Aorta (tissue), 5 donors: ENCODE measurements at regions not wholly inside any gene's neighbourhood (a gene's known extent, or its start where the extent isn't known, plus 50 kb on each side); places are given as distances from the start of the nearest gene placed in this dataset.

Source experiments
- ATAC-seq: fragments of 200-7000 bp; cut with Tn5 transposase; one replicate; pipeline ENCODE4 v1.9.1; 2022; ENCODE audit warnings: moderate library complexity; ENCODE audit not compliant: low FRiP score
- DNase-seq, 2 donors: peaks; one replicate each; pipeline ENCODE4 v3.0.0-alpha.2; 2020
- H3K27ac ChIP-seq, 2 donors: one replicate each; pipeline ENCODE4 v1.5.1; 2013; ENCODE audit warnings: low read length in 2 of 2, mild to moderate bottlenecking in 2 of 2, moderate library complexity in 2 of 2, control low read depth in 1 of 2, inconsistent platforms in 1 of 2, low read depth in 1 of 2
- H3K27me3 ChIP-seq, 2 donors: one replicate each; pipeline ENCODE4 v1.6.1; 2013; ENCODE audit warnings: control low read depth in 1 of 2, low read length in 1 of 2, mild to moderate bottlenecking in 1 of 2, moderate library complexity in 1 of 2; ENCODE audit not compliant: insufficient read depth in 2 of 2, control insufficient read depth in 1 of 2
- H3K36me3 ChIP-seq, 2 donors: one replicate each; pipeline ENCODE4 v1.6.1; 2013; ENCODE audit warnings: control low read depth in 1 of 2, low read length in 1 of 2, mild to moderate bottlenecking in 1 of 2; ENCODE audit not compliant: insufficient read depth in 2 of 2, control insufficient read depth in 1 of 2
- H3K4me1 ChIP-seq, 2 donors: one replicate each; pipeline ENCODE4 v1.6.1; 2013; ENCODE audit warnings: low read length in 2 of 2, control low read depth in 1 of 2, mild to moderate bottlenecking in 1 of 2, moderate library complexity in 1 of 2; ENCODE audit not compliant: insufficient read depth in 2 of 2, control insufficient read depth in 1 of 2
- H3K4me3 ChIP-seq, 2 donors: one replicate each; pipeline ENCODE4 v1.5.1; 2013; ENCODE audit warnings: low read length in 2 of 2, control low read depth in 1 of 2, mild to moderate bottlenecking in 1 of 2
- H3K9me3 ChIP-seq: one replicate; pipeline ENCODE4 v1.6.1; 2013; ENCODE audit warnings: mild to moderate bottlenecking, low read length; ENCODE audit not compliant: control insufficient read depth
- WGBS, 2 donors: extraction: QIAGEN DNeasy Blood & Tissue Kit; methylation state at CpG; one replicate each; pipeline ENCODE4 v1.1.7; 2013; 5-methylcytosine and 5-hydroxymethylcytosine counted together
- intact Hi-C, 2 donors: fragments of 100-400 bp; cut with DNase I; formaldehyde crosslinking; loops; one replicate each; pipeline versions ENCODE4 v1.14.2 to v1.15.0; 2022
- donor health status: healthy with polysubstance abuse.
- donor health status: Bipolar disorder and iron deficiency.
- donor health status: DM: no; HTN: no; CAD: no.
- donor health status: DM: no; HTN: no; CAD: no.
- donor health status: DM: yes; HTN: yes; CAD: no.

- intact Hi-C loops, result no loop called here
Observed at GRCh38 chr7:142353147-142354060, 95.5 kb upstream of the PRSS58 start.

GRCh38 chr7:142352543-142352942 is 94.7 kb upstream of the PRSS58 start:
- intact Hi-C loops, result no loop called here
- no peaks in the 10 kb centered on the region for H3K36me3 ChIP-seq
- H3K9me3 ChIP-seq, result no peaks in the 10 kb centered on the region
- H3K27ac ChIP-seq, result no peak overlapping the region
- H3K27me3 ChIP-seq, result peaks cover 0 to 2% of the 10 kb centered on the region in 2 donors
- 65 to 72% methylated on average over 9 of the region's 9 CpGs for WGBS, 2 donors
- DNase-seq (no peak), ATAC-seq (no peak)
- H3K4me3 ChIP-seq, result no peak overlapping the region
- no peaks in the 10 kb centered on the region for H3K4me1 ChIP-seq

More at GRCh38 chr7:142353147-142354060, 95.5 kb upstream of the PRSS58 start:
- Histone ChIP-seq H3K9me3 (no peaks in the 10 kb centered on the region), H3K27me3 (peaks cover 0 to 2% of the 10 kb centered on the region in 2 donors), H3K27ac (no peak overlapping the region), H3K4me3 (no peak overlapping the region), H3K4me1 (no peaks in the 10 kb centered on the region), H3K36me3 (no peaks in the 10 kb centered on the region)
- WGBS, 2 donors, result 74% methylated on average over 15 of the region's 15 CpGs
- ATAC-seq (no peak), DNase-seq (no peak)

- Histone ChIP-seq H3K27ac (no peak overlapping the region), H3K9me3 (no peaks in the 10 kb centered on the region), H3K36me3 (no peaks in the 10 kb centered on the region), H3K4me3 (no peak overlapping the region), H3K4me1 (no peaks in the 10 kb centered on the region), H3K27me3 (peaks cover 0 to 2% of the 10 kb centered on the region in 2 donors)
- intact Hi-C loops, result no loop called here
- ATAC-seq (no peak), DNase-seq (no peak)
- WGBS, 2 donors, result 79 to 92% methylated on average over 5 of the region's 5 CpGs
Observed at GRCh38 chr7:142351145-142351544, 93.3 kb upstream of the PRSS58 start.

GRCh38 chr7:142349670-142350405 is 92.0 kb upstream of the PRSS58 start:
- WGBS, 2 donors, result 84 to 86% methylated on average over 15 of the region's 15 CpGs
- no peaks in the 10 kb centered on the region for H3K9me3 ChIP-seq
- DNase-seq, result no peak
- ATAC-seq, result peak; percentile 24
- H3K4me1 ChIP-seq, result no peaks in the 10 kb centered on the region
- H3K4me3 ChIP-seq, result no peak overlapping the region
- H3K36me3 ChIP-seq, result no peaks in the 10 kb centered on the region
- H3K27me3 ChIP-seq, result no peaks in the 10 kb centered on the region
- intact Hi-C loops, result no loop called here
- H3K27ac ChIP-seq, result no peak overlapping the region

- no peak for ATAC-seq
- intact Hi-C loops, result no loop called here
- 82 to 85% methylated on average over 5 to 6 of the region's 6 CpGs for WGBS, 2 donors
- DNase-seq, result no peak
- Histone ChIP-seq H3K27ac (no peak overlapping the region), H3K4me3 (no peak overlapping the region), H3K4me1 (no peaks in the 10 kb centered on the region), H3K36me3 (no peaks in the 10 kb centered on the region), H3K9me3 (no peaks in the 10 kb centered on the region), H3K27me3 (no peaks in the 10 kb centered on the region)
Observed at GRCh38 chr7:142348921-142349405, 91.1 kb upstream of the PRSS58 start.

GRCh38 chr7:142348100-142348499 is 90.2 kb upstream of the PRSS58 start:
- WGBS, 2 donors, result 62% methylated on average over 3 of the region's 3 CpGs
- Histone ChIP-seq H3K27ac (no peak overlapping the region), H3K4me1 (no peaks in the 10 kb centered on the region), H3K36me3 (no peaks in the 10 kb centered on the region), H3K27me3 (no peaks in the 10 kb centered on the region), H3K9me3 (no peaks in the 10 kb centered on the region), H3K4me3 (no peak overlapping the region)
- ATAC-seq, result no peak
- intact Hi-C loops, result no loop called here
- no peak for DNase-seq

GRCh38 chr7:142347091-142347490 is 89.2 kb upstream of the PRSS58 start:
- Histone ChIP-seq H3K36me3 (no peaks in the 10 kb centered on the region), H3K4me1 (no peaks in the 10 kb centered on the region), H3K27ac (no peak overlapping the region), H3K4me3 (no peak overlapping the region), H3K9me3 (no peaks in the 10 kb centered on the region), H3K27me3 (no peaks in the 10 kb centered on the region)
- 59 to 73% methylated on average over 3 of the region's 3 CpGs for WGBS, 2 donors
- intact Hi-C loops, result no loop called here
- no peak for DNase-seq
- ATAC-seq, result no peak

GRCh38 chr7:142345811-142346210 is 88.0 kb upstream of the PRSS58 start:
- 75 to 84% methylated on average over 5 of the region's 5 CpGs for WGBS, 2 donors
- intact Hi-C loops, result no loop called here
- DNase-seq (no peak), ATAC-seq (peak; percentile 13)
- H3K27me3 ChIP-seq, result no peaks in the 10 kb centered on the region
- H3K4me1 ChIP-seq, result no peaks in the 10 kb centered on the region
- H3K27ac ChIP-seq, result no peak overlapping the region
- no peaks in the 10 kb centered on the region for H3K9me3 ChIP-seq
- H3K36me3 ChIP-seq, result no peaks in the 10 kb centered on the region
- H3K4me3 ChIP-seq, result no peak overlapping the region
